Endothelial cell of umbilical vein (primary cell): ENCODE measurements at regions not wholly inside any gene's neighbourhood (a gene's known extent, or its start where the extent isn't known, plus 50 kb on each side); places are given as distances from the start of the nearest gene placed in this dataset.

Source experiments
- BruUV-seq: library from RNA; stranded (reverse); fragments of 400-500 nt; replicated peaks from 2 replicates; lab custom pipeline; 2021; lab: Mats Ljungman, UMichigan
- CTCF ChIA-PET: fragments of 300-600, 350-600 bp; sonication (Branson Sonifier 250); formaldehyde crosslinking; loops from one replicate; lab custom pipeline; 2021; ENCODE audit warnings: antibody characterized with exemption, inconsistent platforms; lab: Charles Lee
- POLR2A ChIA-PET: fragments of 300-600, 350-600 bp; sonication (Branson Sonifier 250); formaldehyde crosslinking; loops from one replicate; lab custom pipeline; 2021; ENCODE audit warnings: antibody characterized with exemption, inconsistent platforms; lab: Charles Lee
- DNase-seq: peaks from one replicate; pipeline ENCODE4 v3.0.0-alpha.2; 2011; ENCODE audit warnings: low read depth, low spot score
- FAIRE-seq: peaks from 2 replicates; lab custom pipeline; 2011; peaks lifted over from hg19 to GRCh38; lab: Jason Lieb, UNC
- H2AFZ ChIP-seq: 2 replicates; pipeline ENCODE4 v1.6.0; 2012; ENCODE audit warnings: low read depth, low read length, control low read depth, inconsistent platforms
- H3K27ac ChIP-seq: 2 replicates; pipeline ENCODE4 v1.5.1; 2011; ENCODE audit warnings: low read depth, mild to moderate bottlenecking, control low read depth, low read length, moderate library complexity; ENCODE audit not compliant: insufficient read depth
- H3K27me3 ChIP-seq, 2 experiments: 2 replicates each; pipeline versions ENCODE4 v1.6.0 to v1.6.1; 2011; ENCODE audit warnings: low read length in 2 of 2, mixed read lengths in 1 of 2; ENCODE audit not compliant: control insufficient read depth in 2 of 2, insufficient read depth in 2 of 2
- H3K36me3 ChIP-seq, 2 experiments: 2 replicates in 1 of 2; 3 replicates in 1 of 2; pipeline ENCODE4 v1.5.1; 2011; ENCODE audit warnings: low read length in 2 of 2, mild to moderate bottlenecking in 1 of 2, moderate library complexity in 1 of 2; ENCODE audit not compliant: control insufficient read depth in 2 of 2, insufficient read depth in 2 of 2; ENCODE audit errors: extremely low read depth in 1 of 2
- H3K4me1 ChIP-seq: 3 replicates; pipeline ENCODE4 v1.5.1; 2011; ENCODE audit warnings: mild to moderate bottlenecking, low read length; ENCODE audit not compliant: control insufficient read depth, insufficient read depth; ENCODE audit errors: extremely low read depth
- H3K4me2 ChIP-seq: 2 replicates; pipeline ENCODE4 v1.6.1; 2011; ENCODE audit warnings: low read length, control low read depth, mixed read lengths; ENCODE audit not compliant: insufficient read depth
- H3K4me3 ChIP-seq, 3 experiments: fragments of 200-600 bp in 1 of 3; sonication (generic), shearing (Covaris generic) in 1 of 3; replicated peaks in 1 of 3; 2 replicates each; pipeline ENCODE4 v1.5.1; 2011 to 2016; ENCODE audit warnings: control low read depth in 3 of 3, low read length in 3 of 3, mild to moderate bottlenecking in 2 of 3, inconsistent platforms in 1 of 3, low read depth in 1 of 3, moderate library complexity in 1 of 3; ENCODE audit not compliant: insufficient read depth in 1 of 3
- H3K79me2 ChIP-seq: 2 replicates; pipeline ENCODE4 v1.6.0; 2012; ENCODE audit warnings: low read length, inconsistent platforms; ENCODE audit not compliant: control insufficient read depth, insufficient read depth
- H3K9ac ChIP-seq: replicated peaks from 2 replicates; pipeline ENCODE3; 2011; ENCODE audit warnings: low read length, control low read depth; ENCODE audit not compliant: insufficient read depth; ENCODE audit errors: extremely low read depth
- H3K9me1 ChIP-seq: replicated peaks from 3 replicates; pipeline ENCODE4 v1.6.0; 2011; ENCODE audit warnings: mild to moderate bottlenecking, low read length; ENCODE audit not compliant: control insufficient read depth, insufficient read depth; ENCODE audit errors: extremely low read depth
- H3K9me3 ChIP-seq: replicated peaks from 2 replicates; pipeline ENCODE4 v1.5.1; 2012; ENCODE audit warnings: low read length, inconsistent platforms; ENCODE audit not compliant: control insufficient read depth, insufficient read depth
- H4K20me1 ChIP-seq: replicated peaks from 2 replicates; pipeline ENCODE3; 2011; ENCODE audit warnings: mild to moderate bottlenecking, low read length; ENCODE audit not compliant: control insufficient read depth, insufficient read depth; ENCODE audit errors: extremely low read depth
- EZH2 ChIP-seq: IDR thresholded peaks from 2 replicates; pipeline ENCODE4 v1.6.1; 2012; ENCODE audit warnings: borderline replicate concordance, low read depth, mild to moderate bottlenecking, moderate library complexity, low read length, inconsistent platforms; ENCODE audit not compliant: severe bottlenecking
- FOS ChIP-seq: IDR thresholded peaks from 2 replicates; pipeline ENCODE4 v1.6.1; 2011; ENCODE audit warnings: mild to moderate bottlenecking, low read length, moderate library complexity, borderline replicate concordance; ENCODE audit not compliant: insufficient read depth
- GATA2 ChIP-seq: IDR thresholded peaks from 2 replicates; pipeline ENCODE4 v1.7.0; 2011; ENCODE audit warnings: low read depth, mild to moderate bottlenecking, moderate library complexity, mixed read lengths, low read length; ENCODE audit not compliant: insufficient read length, insufficient read depth
- JUN ChIP-seq: IDR thresholded peaks from 2 replicates; pipeline ENCODE4 v1.6.1; 2011; ENCODE audit warnings: borderline replicate concordance, low read depth; ENCODE audit not compliant: insufficient read length, insufficient read depth
- MYC ChIP-seq: IDR thresholded peaks from one replicate; pipeline ENCODE4 v1.6.1; 2011; ENCODE audit warnings: mild to moderate bottlenecking, low read depth, low read length
- POLR2A ChIP-seq: IDR thresholded peaks from 2 replicates; pipeline ENCODE4 v1.6.1; 2012; ENCODE audit warnings: low read depth, mild to moderate bottlenecking, control low read depth, low read length
- POLR2AphosphoS5 ChIP-seq: IDR thresholded peaks from 2 replicates; pipeline ENCODE4 v1.6.1; 2012; ENCODE audit warnings: low read depth, mild to moderate bottlenecking, control low read depth, low read length, moderate library complexity; ENCODE audit not compliant: insufficient read depth
- dilution Hi-C: fragments of 300-500 bp; cut with MboI; formaldehyde crosslinking; loops from one replicate; pipeline ENCODE4 v1.15.0; 2019; ENCODE audit warnings: low sequenced_read_pairs; ENCODE audit not compliant: extremely low pct_ligation_motif_present
- intact Hi-C: fragments of 100-400 bp; cut with micrococcal nuclease; formaldehyde crosslinking; loops from one replicate; pipeline ENCODE4 v1.10.0; 2022
- TF ChIP-seq, protein P1 (sequence below): IDR thresholded peaks from 2 replicates; pipeline ENCODE4 v1.6.1; 2011; ENCODE audit not compliant: insufficient read depth, insufficient read length
- TF ChIP-seq, protein P2 (sequence below), 2 donors: IDR thresholded peaks; 1 replicate in 1 of 2; 2 replicates in 1 of 2; pipeline ENCODE4 v1.5.1; 2011; ENCODE audit warnings: low read length in 2 of 2, mild to moderate bottlenecking in 2 of 2, moderate library complexity in 2 of 2, control low read depth in 1 of 2, inconsistent platforms in 1 of 2, low read depth in 1 of 2; ENCODE audit not compliant: insufficient read depth in 1 of 2; ENCODE audit errors: extremely low read depth in 1 of 2

DNA sequence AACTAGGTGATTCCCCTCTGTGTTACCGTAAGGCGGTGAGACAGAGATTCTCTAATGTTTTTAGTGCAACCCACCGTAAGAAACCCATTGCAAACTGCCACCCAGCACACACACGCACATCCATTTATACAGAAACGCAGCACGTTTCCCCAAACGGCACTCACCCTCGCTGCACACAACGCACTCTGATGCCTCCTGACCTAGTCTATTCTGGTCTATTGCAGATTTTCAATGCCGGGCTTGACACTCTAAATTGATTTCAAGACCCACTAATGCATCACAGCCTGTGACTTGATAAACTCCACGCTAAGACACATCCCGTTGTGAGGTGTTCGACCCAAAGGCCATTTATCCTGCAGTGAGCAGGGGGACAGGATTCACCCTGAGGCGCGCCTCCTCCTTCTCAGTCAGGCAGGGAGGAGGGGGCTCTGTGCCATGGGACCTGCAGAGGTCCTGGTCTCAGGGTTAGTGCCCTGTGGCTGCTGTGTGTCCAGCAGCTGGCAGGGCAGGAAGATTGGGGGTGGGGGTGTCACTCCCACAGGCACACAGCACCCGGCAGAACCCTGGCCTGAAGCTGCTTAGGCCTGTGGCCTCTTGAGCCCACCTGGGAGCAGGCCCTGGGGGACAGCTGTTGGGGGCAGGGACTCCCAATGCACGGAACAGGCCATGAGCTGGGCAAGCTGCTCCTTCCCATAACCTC, 335.6 kb downstream of the PREX1 start:
- POLR2A ChIA-PET: no interaction called here
- no TSS peak for BruUV-seq
- no peak for TF ChIP-seq JUN
- TF ChIP-seq, protein P1, sequence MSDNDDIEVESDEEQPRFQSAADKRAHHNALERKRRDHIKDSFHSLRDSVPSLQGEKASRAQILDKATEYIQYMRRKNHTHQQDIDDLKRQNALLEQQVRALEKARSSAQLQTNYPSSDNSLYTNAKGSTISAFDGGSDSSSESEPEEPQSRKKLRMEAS: no peak
- TF ChIP-seq POLR2AphosphoS5: no peak
- TF ChIP-seq, protein P2, sequence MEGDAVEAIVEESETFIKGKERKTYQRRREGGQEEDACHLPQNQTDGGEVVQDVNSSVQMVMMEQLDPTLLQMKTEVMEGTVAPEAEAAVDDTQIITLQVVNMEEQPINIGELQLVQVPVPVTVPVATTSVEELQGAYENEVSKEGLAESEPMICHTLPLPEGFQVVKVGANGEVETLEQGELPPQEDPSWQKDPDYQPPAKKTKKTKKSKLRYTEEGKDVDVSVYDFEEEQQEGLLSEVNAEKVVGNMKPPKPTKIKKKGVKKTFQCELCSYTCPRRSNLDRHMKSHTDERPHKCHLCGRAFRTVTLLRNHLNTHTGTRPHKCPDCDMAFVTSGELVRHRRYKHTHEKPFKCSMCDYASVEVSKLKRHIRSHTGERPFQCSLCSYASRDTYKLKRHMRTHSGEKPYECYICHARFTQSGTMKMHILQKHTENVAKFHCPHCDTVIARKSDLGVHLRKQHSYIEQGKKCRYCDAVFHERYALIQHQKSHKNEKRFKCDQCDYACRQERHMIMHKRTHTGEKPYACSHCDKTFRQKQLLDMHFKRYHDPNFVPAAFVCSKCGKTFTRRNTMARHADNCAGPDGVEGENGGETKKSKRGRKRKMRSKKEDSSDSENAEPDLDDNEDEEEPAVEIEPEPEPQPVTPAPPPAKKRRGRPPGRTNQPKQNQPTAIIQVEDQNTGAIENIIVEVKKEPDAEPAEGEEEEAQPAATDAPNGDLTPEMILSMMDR (IDR thresholded peaks at IDR 0.05; ENCODE audit: extremely low read depth in 1 of 2, insufficient read depth in 1 of 2, low read depth in 1 of 2, low read length in 2 of 2): no peak
- TF ChIP-seq GATA2: no peak
- TF ChIP-seq FOS: no peak
- TF ChIP-seq EZH2: no peak
- TF ChIP-seq POLR2A: no peak
- TF ChIP-seq MYC: no peak
- no peak overlapping the region for H3K4me3 ChIP-seq
- H3K79me2 ChIP-seq: no peaks in the 10 kb centered on the region
- CTCF ChIA-PET: no interaction called here
- no peaks in the 10 kb centered on the region for H3K9me1 ChIP-seq
- no peaks in the 10 kb centered on the region for H3K36me3 ChIP-seq
- H3K9ac ChIP-seq: no peak overlapping the region
- H3K9me3 ChIP-seq: no peaks in the 10 kb centered on the region
- H3K27me3 ChIP-seq: no peaks in the 10 kb centered on the region
- dilution Hi-C loops: no loop called here
- no peaks in the 10 kb centered on the region for H4K20me1 ChIP-seq
- H3K4me1 ChIP-seq: no peaks in the 10 kb centered on the region
- H2AFZ ChIP-seq: no peak overlapping the region
- intact Hi-C loops: no loop called here
- DNase-seq (no peak), FAIRE-seq (no peak)
- H3K4me2 ChIP-seq: no peak overlapping the region
- no peak overlapping the region for H3K27ac ChIP-seq
